Mesothelial cell of epicardium (in vitro differentiated cells): ENCODE measurements at regions not wholly inside any gene's neighbourhood (a gene's known extent, or its start where the extent isn't known, plus 50 kb on each side); places are given as distances from the start of the nearest gene placed in this dataset.

Source experiments
- DNase-seq, 2 experiments: peaks; one replicate each; pipeline ENCODE4 v3.0.0; 2021; ENCODE audit warnings: low spot score in 2 of 2; ENCODE audit not compliant: unreplicated experiment in 2 of 2
- H3K27ac Mint-ChIP-seq: 2 replicates; pipeline ENCODE4 v1.8.0; 2021; ENCODE audit warnings: mixed read lengths
- H3K27me3 Mint-ChIP-seq: 2 replicates; pipeline ENCODE4 v1.8.0; 2021; ENCODE audit warnings: low read depth, mixed read lengths
- H3K36me3 Mint-ChIP-seq: 2 replicates; pipeline ENCODE4 v1.8.0; 2021; ENCODE audit warnings: mixed read lengths
- H3K4me1 Mint-ChIP-seq: 2 replicates; pipeline ENCODE4 v1.8.0; 2021; ENCODE audit warnings: mixed read lengths
- H3K4me3 Mint-ChIP-seq: 2 replicates; pipeline ENCODE4 v1.8.0; 2021; ENCODE audit warnings: mild to moderate bottlenecking, moderate library complexity, mixed read lengths
- H3K9me3 Mint-ChIP-seq: 2 replicates; pipeline ENCODE4 v1.8.0; 2021; ENCODE audit warnings: mixed read lengths
- CTCF ChIP-seq: fragments of 200-600 bp; sonication (generic); IDR thresholded peaks from one replicate; pipeline ENCODE4 v1.5.0; 2021; ENCODE audit warnings: antibody characterized with exemption; ENCODE audit not compliant: unreplicated experiment

- no peak overlapping the region for H3K27ac Mint-ChIP-seq
- H3K4me1 Mint-ChIP-seq, result peaks cover 46% of the 10 kb centered on the region
- no peaks in the 10 kb centered on the region for H3K27me3 Mint-ChIP-seq
- H3K4me3 Mint-ChIP-seq, result no peak overlapping the region
- no peak for DNase-seq
- H3K36me3 Mint-ChIP-seq, result no peaks in the 10 kb centered on the region
- no peak for TF ChIP-seq CTCF
- H3K9me3 Mint-ChIP-seq, result no peaks in the 10 kb centered on the region
Observed at GRCh38 chr15:37599156-37599555, 335.3 kb upstream of the TMCO5A start.

DNA sequence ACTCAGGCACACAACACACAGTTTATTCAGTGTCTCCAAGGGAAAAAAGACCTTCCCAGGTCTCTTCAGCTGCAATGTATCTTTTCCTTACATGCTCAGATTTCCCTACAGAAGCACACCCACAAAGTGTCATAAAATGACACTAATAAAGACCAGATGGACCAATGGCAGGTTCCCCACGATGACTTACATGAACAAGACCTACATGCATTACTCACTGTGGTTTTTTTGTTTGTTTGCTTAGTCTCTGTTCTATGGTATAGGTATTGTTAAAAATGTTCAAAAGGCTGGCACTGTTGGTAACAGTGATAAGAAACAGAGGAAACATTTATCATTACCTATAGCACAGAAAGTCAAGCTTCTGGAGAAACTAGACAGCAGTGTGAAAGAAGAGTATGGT, 318.2 kb upstream of the TMCO5A start:
- TF ChIP-seq CTCF, result no peak
- DNase-seq, result no peak
- Mint-ChIP-seq H3K9me3 (peaks cover 16% of the 10 kb centered on the region), H3K4me3 (no peak overlapping the region), H3K27ac (no peak overlapping the region), H3K27me3 (no peaks in the 10 kb centered on the region), H3K36me3 (no peaks in the 10 kb centered on the region), H3K4me1 (no peaks in the 10 kb centered on the region)

DNA sequence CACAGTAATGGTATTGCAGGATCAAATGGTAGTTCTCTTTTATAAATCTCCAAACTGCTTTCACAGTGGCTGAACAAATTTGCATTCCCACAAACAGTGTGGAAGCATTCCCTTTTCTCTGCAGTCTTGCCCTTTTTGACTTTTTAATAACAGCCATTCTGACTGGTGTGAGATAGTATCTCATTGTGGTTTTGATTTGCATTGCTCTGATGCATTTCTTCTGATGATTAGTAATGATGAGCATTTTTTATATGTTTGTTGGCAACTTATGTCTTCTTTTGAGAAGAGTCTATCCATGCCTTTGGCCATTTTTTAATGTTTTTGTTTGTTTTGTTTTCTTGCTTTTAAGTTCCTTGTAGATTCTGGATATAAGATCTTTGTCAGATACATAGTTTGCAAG, 316.1 kb upstream of the TMCO5A start:
- DNase-seq, result no peak
- TF ChIP-seq CTCF, result no peak
- H3K27me3 Mint-ChIP-seq, result no peaks in the 10 kb centered on the region

DNA sequence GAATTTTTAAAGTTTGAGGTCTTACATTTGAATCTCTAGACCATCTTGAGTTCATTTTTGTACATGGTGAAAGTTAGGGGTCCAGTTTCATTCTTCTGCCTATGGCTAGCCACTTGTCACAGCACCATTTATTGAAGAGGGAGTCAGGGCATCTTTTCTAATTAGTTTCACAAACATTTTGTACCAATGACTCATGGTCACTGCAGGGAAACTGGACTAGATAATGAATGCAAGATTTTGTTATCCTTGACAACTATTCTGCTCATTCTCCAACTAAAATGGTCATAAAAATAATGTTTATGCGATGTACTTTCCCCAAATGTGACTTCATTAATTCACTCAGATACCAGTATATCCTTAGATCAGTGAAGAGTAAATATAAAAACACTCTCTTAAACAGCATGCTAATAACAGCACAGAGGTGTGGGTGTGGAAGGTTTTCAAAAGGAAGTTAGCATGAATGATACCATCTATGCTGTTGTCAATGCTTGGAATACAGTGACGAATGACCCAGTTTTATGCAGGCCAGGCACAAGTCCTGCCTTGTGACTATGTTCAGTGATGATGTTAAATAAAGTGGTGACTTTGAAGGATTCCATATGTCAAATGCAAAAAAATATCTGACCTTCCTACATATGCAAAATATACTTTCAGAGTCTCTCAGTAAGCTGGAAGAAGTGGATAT, 314.9 kb upstream of the TMCO5A start:
- H3K4me1 Mint-ChIP-seq, result no peaks in the 10 kb centered on the region

More for the DNA sequence above, 316.1 kb upstream of the TMCO5A start:
- no peaks in the 10 kb centered on the region for H3K4me1 Mint-ChIP-seq
- peaks cover 19% of the 10 kb centered on the region for H3K9me3 Mint-ChIP-seq
- H3K36me3 Mint-ChIP-seq, result no peaks in the 10 kb centered on the region
- no peak overlapping the region for H3K4me3 Mint-ChIP-seq
- H3K27ac Mint-ChIP-seq, result no peak overlapping the region

GRCh38 chr15:37625576-37625975, 308.9 kb upstream of the TMCO5A start:
- peaks cover 3% of the 10 kb centered on the region for H3K9me3 Mint-ChIP-seq
- no peak overlapping the region for H3K27ac Mint-ChIP-seq

More for the DNA sequence above, 314.9 kb upstream of the TMCO5A start:
- TF ChIP-seq CTCF, result no peak
- Mint-ChIP-seq H3K27me3 (no peaks in the 10 kb centered on the region), H3K9me3 (peaks cover 19% of the 10 kb centered on the region), H3K27ac (no peak overlapping the region), H3K4me3 (no peak overlapping the region), H3K36me3 (no peaks in the 10 kb centered on the region)
- DNase-seq, result no peak

More at GRCh38 chr15:37625576-37625975, 308.9 kb upstream of the TMCO5A start:
- no peak for DNase-seq
- Mint-ChIP-seq H3K27me3 (peaks cover 3% of the 10 kb centered on the region), H3K4me3 (no peak overlapping the region), H3K36me3 (no peaks in the 10 kb centered on the region), H3K4me1 (no peaks in the 10 kb centered on the region)
- TF ChIP-seq CTCF, result no peak
